A549 (cell line): ENCODE measurements at regions not wholly inside any gene's neighbourhood (a gene's known extent, or its start where the extent isn't known, plus 50 kb on each side); places are given as distances from the start of the nearest gene placed in this dataset.

Source experiments
- ATAC-seq, 2 experiments: fragments of 200-7000 bp in 1 of 2; fragments of >200 bp in 1 of 2; cut with Nextera tagmentation in 1 of 2; cut with Tn5 transposase in 1 of 2; 3 replicates each; pipeline versions ENCODE4 v1.8.0 to v1.9.1; 2018 to 2020; ENCODE audit warnings: mild to moderate bottlenecking in 1 of 2, moderate library complexity in 1 of 2
- CTCF ChIA-PET: fragments of 300-600 bp; sonication (Branson Sonifier 250); formaldehyde crosslinking; extraction: SDS; loops from one replicate; lab custom pipeline; 2021; ENCODE audit warnings: antibody characterized with exemption, inconsistent platforms; lab: Yijun Ruan, JAX
- POLR2A ChIA-PET: fragments of 350-600 bp; formaldehyde crosslinking; extraction: SDS; loops from one replicate; lab custom pipeline; 2021; ENCODE audit warnings: antibody characterized with exemption, inconsistent platforms; lab: Yijun Ruan, JAX
- DNase-seq, 2 experiments: peaks; one replicate each; pipeline versions ENCODE4 v3.0.0 to v3.0.0-alpha.2; 2011 to 2016; ENCODE audit warnings: low read depth in 1 of 2, low spot score in 1 of 2
- FAIRE-seq: peaks from 2 replicates; lab custom pipeline; 2011; peaks lifted over from hg19 to GRCh38; lab: Jason Lieb, UNC
- H3K27ac ChIP-seq, 2 experiments: fragments of >200 bp; sonication (Bioruptor Twin); formaldehyde crosslinking; 3 replicates each; pipeline ENCODE4 v1.5.1; 2016 to 2017
- H3K4me1 ChIP-seq: fragments of >200 bp; sonication (Bioruptor Twin); formaldehyde crosslinking; 3 replicates; pipeline ENCODE4 v1.6.1; 2016
- H3K4me2 ChIP-seq: fragments of >200 bp; sonication (Bioruptor Twin); formaldehyde crosslinking; 3 replicates; pipeline ENCODE4 v1.6.1; 2016
- H3K4me3 ChIP-seq: fragments of >200 bp; sonication (Bioruptor Twin); formaldehyde crosslinking; 3 replicates; pipeline ENCODE4 v1.5.1; 2016
- H3K9me3 ChIP-seq: fragments of >200 bp; sonication (Bioruptor Twin); formaldehyde crosslinking; 3 replicates; pipeline ENCODE4 v1.6.1; 2016
- FOSL2 ChIP-seq, 2 experiments: fragments of 450-650 bp in 1 of 2; fragments of >200 bp in 1 of 2; sonication (Bioruptor Twin) in 1 of 2; formaldehyde crosslinking; IDR thresholded peaks; 2 replicates each; pipeline versions ENCODE4 v1.5.0 to v1.6.1; 2016 to 2020; ENCODE audit warnings: mild to moderate bottlenecking in 1 of 2, moderate library complexity in 1 of 2
- NFE2L2 ChIP-seq: fragments of 150-350 bp; conservative IDR thresholded peaks from 2 replicates; pipeline ENCODE4 v1.6.1; 2014; ENCODE audit warnings: low read length
- PHF8 ChIP-seq: fragments of 200-600 bp; sonication (generic); IDR thresholded peaks from 2 replicates; pipeline ENCODE4 v1.6.1; 2016; ENCODE audit warnings: low read depth, mild to moderate bottlenecking, antibody characterized with exemption, moderate library complexity, borderline replicate concordance
- POLR2A ChIP-seq: IDR thresholded peaks from 2 replicates; pipeline ENCODE4 v1.6.1; 2012; ENCODE audit warnings: mild to moderate bottlenecking, low read length
- RAD21 ChIP-seq, 2 experiments: fragments of >200 bp in 1 of 2; sonication (Bioruptor Twin) in 1 of 2; formaldehyde crosslinking in 1 of 2; IDR thresholded peaks in 1 of 2; conservative IDR thresholded peaks in 1 of 2; 2 replicates in 1 of 2; 3 replicates in 1 of 2; pipeline ENCODE4 v1.6.1; 2012 to 2018; ENCODE audit warnings: inconsistent platforms in 1 of 2
- RCOR1 ChIP-seq: fragments of 150-350 bp; IDR thresholded peaks from 2 replicates; pipeline ENCODE4 v1.6.1; 2014; ENCODE audit warnings: antibody characterized with exemption, low read length, low read depth
- SMC3 ChIP-seq: fragments of >200 bp; sonication (Bioruptor Twin); formaldehyde crosslinking; IDR thresholded peaks from 3 replicates; pipeline ENCODE4 v1.6.1; 2018; ENCODE audit warnings: inconsistent platforms
- WGBS: methylation state at CpG from one replicate; pipeline ENCODE4 v1.1.6; 2017; ENCODE audit errors: missing lambda C conversion rate; 5-methylcytosine and 5-hydroxymethylcytosine counted together
- TF ChIP-seq, protein P1 (sequence below): fragments of >200 bp; sonication (Bioruptor Twin); formaldehyde crosslinking; IDR thresholded peaks from 3 replicates; pipeline ENCODE4 v1.6.1; 2016
- TF ChIP-seq, protein P2 (sequence below): fragments of 200-600 bp; sonication (generic); IDR thresholded peaks from 2 replicates; pipeline ENCODE4 v1.6.1; 2016; ENCODE audit warnings: antibody characterized with exemption, mild to moderate bottlenecking, moderate library complexity
- TF ChIP-seq, protein P3 (sequence below): fragments of >200 bp; sonication (Bioruptor Twin); formaldehyde crosslinking; IDR thresholded peaks from 3 replicates; pipeline ENCODE4 v1.5.1; 2016
- TF ChIP-seq, protein P4 (sequence below): IDR thresholded peaks from 2 replicates; pipeline ENCODE4 v1.6.1; 2012

DNA sequence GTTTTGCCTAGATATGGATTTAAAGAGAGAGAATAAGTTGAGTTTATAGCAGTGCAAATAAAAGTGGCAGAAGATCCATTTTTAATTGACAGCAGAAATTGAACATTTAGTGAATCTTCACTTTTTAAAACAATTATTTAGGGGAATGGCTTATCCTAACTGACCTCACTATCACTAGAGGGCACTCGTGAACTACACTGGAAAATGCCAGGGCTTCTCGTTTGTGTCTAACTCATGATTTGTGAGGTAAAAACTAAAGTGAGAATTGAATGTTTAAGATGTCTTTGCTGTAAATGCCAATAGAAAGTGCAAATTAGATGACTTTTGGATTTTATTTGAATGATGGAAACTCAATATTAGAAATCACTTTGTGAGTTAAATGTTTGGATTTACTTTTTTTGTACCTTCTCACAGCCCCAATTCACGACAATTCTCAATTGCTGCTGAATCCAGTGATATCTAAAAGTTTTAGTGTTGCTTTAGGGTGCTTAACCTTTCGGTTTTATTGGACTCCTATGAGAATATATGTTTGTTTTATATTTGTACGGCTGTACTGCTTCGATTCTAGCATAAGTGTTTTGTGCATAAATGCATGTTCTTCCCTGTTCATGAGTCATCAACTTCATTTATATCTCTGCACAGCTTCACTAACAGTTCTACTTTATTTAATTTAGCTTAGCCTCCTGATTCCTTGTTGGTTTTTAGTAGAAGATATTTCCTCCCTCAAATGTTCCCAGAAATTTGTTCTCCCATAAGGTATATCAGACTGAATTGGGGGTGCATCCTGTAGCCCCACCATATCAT, 462.1 kb downstream of the MFSD1 start:
- no peaks in the 10 kb centered on the region for H3K9me3 ChIP-seq

DNA sequence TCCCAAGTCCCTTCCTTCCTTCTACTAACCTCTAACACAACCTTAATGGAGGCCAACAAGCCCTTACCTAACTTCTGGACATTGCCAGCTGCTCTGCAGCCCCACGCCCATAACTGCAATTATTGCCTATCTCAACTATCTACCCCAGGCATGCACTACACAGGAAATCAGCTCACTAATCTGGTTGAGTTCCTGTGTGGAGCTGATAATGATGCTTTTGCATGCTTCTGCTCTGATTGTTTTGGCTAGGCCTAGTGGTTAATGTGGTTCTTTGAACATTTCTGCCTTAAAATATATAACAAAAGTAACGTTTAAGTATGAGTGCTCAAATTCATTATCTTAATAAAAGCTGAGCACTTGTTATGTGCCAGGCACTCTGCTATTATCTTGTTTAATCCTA, 463.9 kb downstream of the MFSD1 start:
- H3K4me2 ChIP-seq, result no peak overlapping the region
- ChIA-PET POLR2A (no interaction called here), CTCF (interaction anchor here (0.6 to 9.5 kb wide), 22 partner anchors 8 to 767 kb away, joined by 3 to 95 read pairs (median 4); partner anchors contain the start of gene IL12A)
- H3K4me3 ChIP-seq, result no peak overlapping the region
- WGBS, result 64% methylated on average over 2 of the region's 2 CpGs
- ATAC-seq, result no peak
- no peak overlapping the region for H3K27ac ChIP-seq
- TF ChIP-seq NFE2L2 (no peak), POLR2A (no peak)
- TF ChIP-seq, protein P1, sequence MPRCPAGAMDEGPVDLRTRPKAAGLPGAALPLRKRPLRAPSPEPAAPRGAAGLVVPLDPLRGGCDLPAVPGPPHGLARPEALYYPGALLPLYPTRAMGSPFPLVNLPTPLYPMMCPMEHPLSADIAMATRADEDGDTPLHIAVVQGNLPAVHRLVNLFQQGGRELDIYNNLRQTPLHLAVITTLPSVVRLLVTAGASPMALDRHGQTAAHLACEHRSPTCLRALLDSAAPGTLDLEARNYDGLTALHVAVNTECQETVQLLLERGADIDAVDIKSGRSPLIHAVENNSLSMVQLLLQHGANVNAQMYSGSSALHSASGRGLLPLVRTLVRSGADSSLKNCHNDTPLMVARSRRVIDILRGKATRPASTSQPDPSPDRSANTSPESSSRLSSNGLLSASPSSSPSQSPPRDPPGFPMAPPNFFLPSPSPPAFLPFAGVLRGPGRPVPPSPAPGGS, result no peak
- TF ChIP-seq, protein P2, sequence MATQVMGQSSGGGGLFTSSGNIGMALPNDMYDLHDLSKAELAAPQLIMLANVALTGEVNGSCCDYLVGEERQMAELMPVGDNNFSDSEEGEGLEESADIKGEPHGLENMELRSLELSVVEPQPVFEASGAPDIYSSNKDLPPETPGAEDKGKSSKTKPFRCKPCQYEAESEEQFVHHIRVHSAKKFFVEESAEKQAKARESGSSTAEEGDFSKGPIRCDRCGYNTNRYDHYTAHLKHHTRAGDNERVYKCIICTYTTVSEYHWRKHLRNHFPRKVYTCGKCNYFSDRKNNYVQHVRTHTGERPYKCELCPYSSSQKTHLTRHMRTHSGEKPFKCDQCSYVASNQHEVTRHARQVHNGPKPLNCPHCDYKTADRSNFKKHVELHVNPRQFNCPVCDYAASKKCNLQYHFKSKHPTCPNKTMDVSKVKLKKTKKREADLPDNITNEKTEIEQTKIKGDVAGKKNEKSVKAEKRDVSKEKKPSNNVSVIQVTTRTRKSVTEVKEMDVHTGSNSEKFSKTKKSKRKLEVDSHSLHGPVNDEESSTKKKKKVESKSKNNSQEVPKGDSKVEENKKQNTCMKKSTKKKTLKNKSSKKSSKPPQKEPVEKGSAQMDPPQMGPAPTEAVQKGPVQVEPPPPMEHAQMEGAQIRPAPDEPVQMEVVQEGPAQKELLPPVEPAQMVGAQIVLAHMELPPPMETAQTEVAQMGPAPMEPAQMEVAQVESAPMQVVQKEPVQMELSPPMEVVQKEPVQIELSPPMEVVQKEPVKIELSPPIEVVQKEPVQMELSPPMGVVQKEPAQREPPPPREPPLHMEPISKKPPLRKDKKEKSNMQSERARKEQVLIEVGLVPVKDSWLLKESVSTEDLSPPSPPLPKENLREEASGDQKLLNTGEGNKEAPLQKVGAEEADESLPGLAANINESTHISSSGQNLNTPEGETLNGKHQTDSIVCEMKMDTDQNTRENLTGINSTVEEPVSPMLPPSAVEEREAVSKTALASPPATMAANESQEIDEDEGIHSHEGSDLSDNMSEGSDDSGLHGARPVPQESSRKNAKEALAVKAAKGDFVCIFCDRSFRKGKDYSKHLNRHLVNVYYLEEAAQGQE, result no peak
- no peaks in the 10 kb centered on the region for H3K4me1 ChIP-seq
- no peak for DNase-seq
- no peaks in the 10 kb centered on the region for H3K9me3 ChIP-seq
- no peak for FAIRE-seq

More for the DNA sequence above, 462.1 kb downstream of the MFSD1 start:
- POLR2A ChIA-PET, result no interaction called here
- CTCF ChIA-PET, result interaction anchor here (0.5 to 9.5 kb wide), 13 partner anchors 47 to 769 kb away, joined by 3 to 95 read pairs (median 4); no protein-coding TSS in a partner anchor
- TF ChIP-seq PHF8, result no peak
- peak; percentile 86 to 92 for TF ChIP-seq RAD21 (conservative IDR thresholded peaks at IDR 0.05 in 1 of 2, IDR thresholded peaks at IDR 0.05 in 1 of 2)
- TF ChIP-seq, protein P3, sequence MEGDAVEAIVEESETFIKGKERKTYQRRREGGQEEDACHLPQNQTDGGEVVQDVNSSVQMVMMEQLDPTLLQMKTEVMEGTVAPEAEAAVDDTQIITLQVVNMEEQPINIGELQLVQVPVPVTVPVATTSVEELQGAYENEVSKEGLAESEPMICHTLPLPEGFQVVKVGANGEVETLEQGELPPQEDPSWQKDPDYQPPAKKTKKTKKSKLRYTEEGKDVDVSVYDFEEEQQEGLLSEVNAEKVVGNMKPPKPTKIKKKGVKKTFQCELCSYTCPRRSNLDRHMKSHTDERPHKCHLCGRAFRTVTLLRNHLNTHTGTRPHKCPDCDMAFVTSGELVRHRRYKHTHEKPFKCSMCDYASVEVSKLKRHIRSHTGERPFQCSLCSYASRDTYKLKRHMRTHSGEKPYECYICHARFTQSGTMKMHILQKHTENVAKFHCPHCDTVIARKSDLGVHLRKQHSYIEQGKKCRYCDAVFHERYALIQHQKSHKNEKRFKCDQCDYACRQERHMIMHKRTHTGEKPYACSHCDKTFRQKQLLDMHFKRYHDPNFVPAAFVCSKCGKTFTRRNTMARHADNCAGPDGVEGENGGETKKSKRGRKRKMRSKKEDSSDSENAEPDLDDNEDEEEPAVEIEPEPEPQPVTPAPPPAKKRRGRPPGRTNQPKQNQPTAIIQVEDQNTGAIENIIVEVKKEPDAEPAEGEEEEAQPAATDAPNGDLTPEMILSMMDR, result peak; percentile 94
- TF ChIP-seq FOSL2 (IDR thresholded peaks at IDR 0.05), result no peak
- peak; percentile 46; the same call in 1 of the 2 replicates for TF ChIP-seq FOSL2 (CRISPR knock-in tag; IDR thresholded peaks at IDR 0.05)
- peak; percentile 86 for TF ChIP-seq SMC3
- DNase-seq, result peak; percentile 19 to 47
- Histone ChIP-seq H3K4me3 (no peak overlapping the region), H3K27ac (no peak overlapping the region), H3K4me1 (no peaks in the 10 kb centered on the region), H3K4me2 (no peak overlapping the region)
- peak; percentile 58 to 81; a peak in 3 of 6 replicates for ATAC-seq
- 19% methylated on average over 6 of the region's 6 CpGs for WGBS
- FAIRE-seq, result peak; percentile 82

DNA sequence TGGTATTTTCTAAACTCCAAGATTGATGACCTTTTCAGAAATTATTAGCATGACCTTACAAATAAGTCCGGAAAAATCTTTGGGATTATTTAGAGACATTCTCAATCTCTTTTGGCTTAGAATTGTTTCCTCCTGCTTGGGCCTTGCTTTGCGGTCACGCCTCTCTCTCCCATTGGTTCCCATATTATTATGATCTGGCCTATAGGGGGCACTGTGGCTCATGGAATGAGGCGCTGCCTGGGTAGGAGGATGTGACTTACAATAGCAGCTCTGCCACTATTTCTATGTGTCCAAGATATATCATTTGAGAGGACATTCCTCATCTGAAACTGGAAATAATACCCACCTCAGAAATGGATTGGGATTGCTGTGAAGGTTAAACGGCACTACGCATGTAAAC, 464.9 kb downstream of the MFSD1 start:
- H3K9me3 ChIP-seq, result no peaks in the 10 kb centered on the region
- H3K4me2 ChIP-seq, result no peak overlapping the region
- no peak overlapping the region for H3K27ac ChIP-seq
- FAIRE-seq (no peak), DNase-seq (peak; percentile 18 to 61), ATAC-seq (peak; percentile 48 to 90; a peak in 3 of 6 replicates)
- H3K4me1 ChIP-seq, result no peaks in the 10 kb centered on the region
- WGBS, result 53% methylated on average over 6 of the region's 6 CpGs
- peak; percentile 42 to 70; a peak in 4 of 5 replicates for TF ChIP-seq RAD21 (conservative IDR thresholded peaks at IDR 0.05 in 1 of 2, IDR thresholded peaks at IDR 0.05 in 1 of 2)
- 0 out of 3 replicates have a peak, but pooled peaks have one; percentile 7 for TF ChIP-seq SMC3
- TF ChIP-seq, protein P3, result peak; percentile 49
- TF ChIP-seq RCOR1, result no peak
- TF ChIP-seq, protein P4, sequence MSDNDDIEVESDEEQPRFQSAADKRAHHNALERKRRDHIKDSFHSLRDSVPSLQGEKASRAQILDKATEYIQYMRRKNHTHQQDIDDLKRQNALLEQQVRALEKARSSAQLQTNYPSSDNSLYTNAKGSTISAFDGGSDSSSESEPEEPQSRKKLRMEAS, result no peak
- H3K4me3 ChIP-seq, result no peak overlapping the region
- POLR2A ChIA-PET, result no interaction called here
- CTCF ChIA-PET, result interaction anchor here (0.8 to 9.5 kb wide), 13 partner anchors 9 to 742 kb away, joined by 3 to 95 read pairs (median 5); no protein-coding TSS in a partner anchor
